ENCODE measurements at regions not wholly inside any gene's neighbourhood (a gene's known extent, or its start where the extent isn't known, plus 50 kb on each side); places are given as distances from the start of the nearest gene placed in this dataset.
"Not testable (repeated sequence)": the region's sequence is repeated elsewhere in the genome, so short reads cannot be mapped to it uniquely, and the experiment has no call there.

DNA sequence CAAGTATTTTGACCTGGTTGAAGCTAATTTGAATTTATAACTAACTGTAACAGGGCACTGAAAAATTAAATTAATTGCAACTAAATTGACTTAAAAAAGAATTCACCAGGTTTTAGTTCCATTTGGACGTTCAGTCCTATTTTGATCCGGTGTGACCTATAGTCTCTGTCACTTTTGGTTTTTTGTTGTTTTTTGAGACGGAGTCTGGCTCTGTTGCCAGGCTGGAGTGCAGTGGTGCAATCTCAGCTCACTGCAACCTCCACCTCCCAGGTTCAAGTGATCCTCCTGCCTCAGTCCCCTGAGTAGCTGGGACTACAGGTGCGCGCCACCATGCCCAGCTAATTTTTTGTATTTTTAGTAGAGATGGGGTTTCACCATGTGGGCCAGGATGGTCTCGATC lies 91.2 kb downstream of the GADD45G start:
- DNase-seq (ENCODE audit: low read depth) = not testable (repeated sequence)

DNA sequence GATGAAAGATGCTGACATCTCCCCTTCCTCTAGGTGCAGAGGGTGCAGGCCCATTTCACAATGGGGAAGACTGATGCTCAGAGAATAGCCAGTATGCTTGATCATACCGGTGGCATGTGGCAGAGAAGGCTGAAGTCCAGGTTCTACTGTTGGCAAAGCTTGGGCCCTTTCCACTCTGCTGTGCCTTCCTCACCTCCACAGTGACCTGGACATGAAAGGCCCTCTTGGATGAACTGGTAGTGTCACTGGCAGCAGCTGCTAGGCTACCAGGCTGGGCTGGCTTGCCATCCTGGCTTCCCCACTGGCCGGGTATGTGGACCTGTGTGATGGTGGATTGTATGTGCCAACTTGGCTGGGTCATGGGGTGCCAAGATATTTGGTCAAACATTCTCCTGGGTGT lies 92.0 kb downstream of the GADD45G start:
- DNase-seq (ENCODE audit: low read depth) = no peak

DNA sequence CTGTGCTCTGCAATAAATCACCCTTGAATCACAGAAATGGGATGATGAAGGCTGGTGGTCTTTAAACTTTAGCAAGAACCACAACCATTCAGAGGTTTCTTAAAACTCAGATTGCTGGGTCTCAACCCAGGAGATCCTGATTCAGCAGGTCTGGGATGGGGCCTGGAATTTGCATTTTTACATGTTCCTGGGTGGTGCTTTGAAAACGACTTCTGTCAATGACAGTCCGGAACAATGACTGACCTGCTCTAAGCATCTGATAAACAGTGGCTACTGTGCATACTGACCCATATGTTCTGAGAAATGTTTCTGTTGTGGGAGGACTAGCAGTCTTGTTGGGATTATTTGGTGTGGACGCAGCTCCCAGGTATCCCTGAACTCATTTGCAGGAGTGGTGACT lies 92.7 kb downstream of the GADD45G start:
- DNase-seq (ENCODE audit: low read depth) = no peak

DNA sequence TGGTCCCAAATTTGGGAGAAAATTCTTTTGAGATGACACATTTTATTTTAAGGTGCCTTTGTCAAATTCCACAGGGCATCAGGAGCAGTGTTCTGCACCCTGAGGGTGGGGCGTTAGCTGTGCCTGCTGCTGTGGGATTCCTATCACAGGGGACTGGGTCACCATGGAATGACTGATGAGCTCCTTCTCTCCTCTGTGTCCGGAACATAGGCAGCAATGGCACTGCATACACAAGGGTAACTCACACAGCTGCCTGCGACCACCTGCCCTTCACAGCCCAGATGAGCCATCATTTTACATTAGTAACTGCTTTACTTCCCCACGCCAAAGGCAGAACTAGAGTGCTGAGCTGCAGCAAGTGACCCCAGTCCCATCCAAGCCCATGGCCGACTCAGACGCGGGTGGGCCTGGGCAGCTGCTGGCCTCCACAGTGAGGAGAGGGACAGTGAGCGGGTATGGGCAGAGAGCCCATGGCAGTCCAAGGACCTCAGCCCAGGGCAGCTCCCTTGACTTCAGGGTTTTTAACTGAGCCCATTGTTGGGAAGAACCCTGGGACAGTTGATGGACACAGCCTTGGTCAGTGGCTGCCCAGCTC lies 93.7 kb downstream of the GADD45G start:
- DNase-seq (ENCODE audit: low read depth) = no peak

DNA sequence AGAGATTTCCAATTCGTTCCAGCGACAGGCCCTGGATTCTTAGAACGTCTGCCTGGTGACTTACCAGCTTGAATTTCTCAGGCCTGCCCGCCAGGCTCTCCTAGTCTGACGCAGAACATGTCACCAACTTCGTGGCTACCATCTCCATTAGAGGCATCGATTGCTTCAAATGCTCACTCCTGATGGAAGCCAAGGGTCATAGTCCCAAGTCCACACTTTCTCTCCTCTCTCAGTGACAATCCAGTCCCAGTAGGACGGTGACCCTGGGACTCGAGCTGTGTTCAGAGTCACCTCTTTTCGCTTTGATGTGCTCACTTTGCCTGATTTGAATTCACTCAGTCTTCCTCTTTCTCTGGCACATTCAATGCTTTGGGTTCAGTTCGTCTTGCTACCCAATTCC lies 94.8 kb downstream of the GADD45G start:
- DNase-seq (ENCODE audit: low read depth) = no peak

DNA sequence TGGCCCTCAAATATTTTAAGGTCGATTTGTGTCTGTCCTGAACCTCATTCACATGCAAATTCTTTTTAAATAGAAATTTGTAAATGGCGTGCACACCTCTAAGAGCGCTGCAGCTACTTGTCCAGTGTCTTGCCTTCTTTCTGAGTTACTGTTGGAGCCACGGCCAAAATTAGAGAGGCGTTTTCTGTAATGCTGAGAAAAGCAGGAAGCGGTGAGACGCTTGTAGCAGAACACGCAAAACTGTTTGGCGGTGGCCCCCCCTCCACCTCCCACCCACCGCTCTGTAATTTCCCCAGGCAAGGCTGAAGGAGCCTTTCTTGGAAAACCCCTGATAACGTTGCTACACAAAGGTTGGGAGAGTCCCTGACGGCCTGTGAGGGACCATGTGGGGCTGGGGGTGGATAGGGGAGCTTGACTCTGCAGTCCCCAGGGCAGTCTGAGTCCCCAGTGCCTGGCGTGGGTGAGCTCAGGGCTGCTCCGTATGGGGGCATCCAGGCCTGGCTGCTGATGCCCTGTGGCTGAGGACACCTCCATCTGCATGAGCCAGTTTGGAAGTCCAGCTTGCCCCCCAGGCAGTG lies 96.5 kb downstream of the GADD45G start:
- DNase-seq (ENCODE audit: low read depth) = peak; percentile 19

DNA sequence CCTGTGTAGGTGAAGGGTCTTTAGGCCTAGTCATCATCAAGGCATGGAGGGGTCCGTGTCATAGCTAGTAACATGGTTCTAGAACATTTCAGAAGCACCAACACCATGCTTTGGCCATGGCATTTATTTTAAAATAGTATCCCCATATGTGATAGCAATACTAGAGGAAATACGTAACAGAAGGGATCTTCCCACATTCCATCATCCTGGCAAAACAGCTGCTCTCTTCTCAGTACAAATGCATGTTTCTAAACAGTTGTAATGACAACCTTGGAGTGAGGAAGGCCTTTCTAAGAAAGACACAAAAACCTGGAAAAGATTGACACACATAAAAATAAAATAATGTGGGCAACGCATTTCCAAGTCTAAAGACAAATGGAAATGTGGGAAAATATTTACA lies 97.6 kb downstream of the GADD45G start:
- no peak for DNase-seq (ENCODE audit: low read depth)

DNA sequence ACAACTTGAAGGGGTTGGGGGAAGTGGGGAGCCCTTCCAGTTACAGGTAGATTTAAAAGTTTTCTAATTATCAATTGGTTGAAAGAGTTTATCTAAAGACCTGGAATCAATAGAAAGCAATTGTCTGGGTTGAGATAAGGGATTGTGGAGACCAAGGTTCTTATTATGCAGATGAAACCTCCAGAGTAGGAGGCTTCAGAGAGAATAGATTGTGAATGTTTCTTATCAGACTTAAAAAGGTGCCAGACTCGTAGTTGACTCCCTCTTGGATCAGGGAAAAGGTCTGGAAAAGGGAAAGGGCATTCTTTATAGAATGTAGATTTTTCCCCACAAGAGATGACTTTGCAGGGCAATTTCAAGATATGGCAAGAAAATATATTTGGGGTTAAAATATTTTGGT lies 100.8 kb downstream of the GADD45G start:
- DNase-seq (ENCODE audit: low read depth) = no peak

DNA sequence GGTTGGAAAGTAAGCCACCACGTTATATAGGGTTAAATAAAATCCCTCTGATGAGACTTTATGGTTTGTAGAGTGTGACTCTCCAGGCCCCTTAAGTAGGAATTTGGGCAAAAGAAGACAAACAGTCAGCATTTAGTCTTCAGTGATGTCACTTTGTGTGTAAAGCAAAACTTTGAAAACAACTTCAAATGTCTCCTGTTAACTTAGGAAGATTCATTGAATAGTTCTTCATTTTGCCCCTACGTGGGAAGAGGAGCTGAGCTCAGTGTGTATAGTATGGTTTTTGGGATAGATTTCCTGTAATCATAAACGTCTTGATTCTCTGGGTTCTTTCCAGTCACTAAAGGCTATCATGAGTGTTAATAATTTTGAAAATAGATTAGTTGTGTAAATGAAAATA lies 101.3 kb downstream of the GADD45G start:
- no peak for DNase-seq (ENCODE audit: low read depth)

DNA sequence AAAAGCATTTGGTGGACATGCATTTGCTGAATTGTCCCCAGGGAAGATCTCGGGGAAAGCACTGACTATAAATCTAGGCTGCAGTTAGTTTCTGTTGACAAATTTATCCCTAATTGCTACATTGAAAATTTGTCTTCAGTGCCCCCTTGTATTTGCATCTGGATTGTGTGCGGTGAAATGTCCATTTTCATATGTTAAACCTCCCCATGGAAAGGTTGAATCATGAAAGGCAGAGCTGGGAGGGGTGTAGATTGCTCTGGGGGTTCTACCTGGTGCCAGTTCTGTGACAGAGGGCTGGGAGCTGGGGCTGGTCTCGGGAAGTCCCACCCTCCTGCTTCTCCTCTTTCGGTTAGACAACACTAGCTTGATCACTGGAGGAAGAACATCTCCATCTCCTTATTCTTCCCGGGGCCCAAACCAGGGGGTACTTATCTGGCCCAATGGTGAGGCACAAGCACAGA lies 101.9 kb downstream of the GADD45G start:
- DNase-seq (ENCODE audit: low read depth) = no peak

DNA sequence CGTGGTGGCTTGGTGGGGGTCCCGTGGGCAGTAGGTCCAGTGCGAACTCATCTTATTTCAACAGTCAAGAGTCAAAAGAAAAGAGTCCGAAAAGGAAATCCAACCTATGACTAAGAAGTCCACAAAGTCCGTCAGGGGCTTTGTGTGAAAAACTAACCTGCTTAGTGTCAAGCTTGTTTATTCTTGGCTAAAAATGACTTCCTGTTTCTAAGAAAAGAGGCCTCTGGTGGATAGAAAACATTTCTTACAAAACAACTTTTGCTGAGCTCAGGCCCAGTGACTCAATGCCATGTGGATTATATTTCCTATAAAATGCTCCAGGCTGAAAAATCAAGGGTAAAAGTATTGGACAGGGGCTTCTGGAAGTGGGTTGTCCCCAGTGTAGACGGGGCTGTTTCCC lies 105.9 kb downstream of the GADD45G start:
- DNase-seq (ENCODE audit: low read depth) = no peak

DNA sequence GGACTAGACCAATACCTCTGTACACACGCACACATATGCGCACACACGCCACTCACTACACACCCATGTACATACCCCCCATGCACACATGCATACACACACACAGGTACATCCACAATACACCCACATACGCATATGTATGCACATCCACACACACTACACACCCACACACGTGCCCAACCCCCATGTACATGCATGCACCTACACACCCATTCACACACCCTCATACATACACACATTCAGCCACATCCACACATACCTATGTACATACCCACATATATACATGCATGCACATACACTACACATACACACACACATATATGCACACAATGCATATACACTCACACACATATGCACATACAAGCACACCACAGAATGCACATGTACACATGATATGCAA lies 107.1 kb downstream of the GADD45G start:
- DNase-seq (ENCODE audit: low read depth) = no peak

DNA sequence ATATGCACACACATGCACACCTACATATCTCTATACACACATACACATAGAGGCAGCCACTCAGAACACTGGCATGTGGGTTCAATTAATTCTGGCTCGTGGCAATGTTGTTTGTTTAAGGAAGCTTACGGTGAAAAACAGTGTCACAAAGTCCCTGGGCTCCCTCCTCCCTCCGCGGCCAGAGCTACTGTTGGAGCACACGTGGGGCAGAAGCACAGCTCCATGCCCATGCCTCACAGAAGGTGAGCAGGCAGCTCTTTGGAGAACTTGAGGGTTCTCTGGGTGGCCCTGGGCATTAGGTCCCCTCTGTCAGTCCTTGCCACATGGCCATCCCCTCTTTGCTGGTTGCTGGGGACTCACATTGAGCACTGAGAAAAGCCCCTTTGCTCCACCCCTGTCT lies 107.5 kb downstream of the GADD45G start:
- DNase-seq (ENCODE audit: low read depth) = no peak

DNA sequence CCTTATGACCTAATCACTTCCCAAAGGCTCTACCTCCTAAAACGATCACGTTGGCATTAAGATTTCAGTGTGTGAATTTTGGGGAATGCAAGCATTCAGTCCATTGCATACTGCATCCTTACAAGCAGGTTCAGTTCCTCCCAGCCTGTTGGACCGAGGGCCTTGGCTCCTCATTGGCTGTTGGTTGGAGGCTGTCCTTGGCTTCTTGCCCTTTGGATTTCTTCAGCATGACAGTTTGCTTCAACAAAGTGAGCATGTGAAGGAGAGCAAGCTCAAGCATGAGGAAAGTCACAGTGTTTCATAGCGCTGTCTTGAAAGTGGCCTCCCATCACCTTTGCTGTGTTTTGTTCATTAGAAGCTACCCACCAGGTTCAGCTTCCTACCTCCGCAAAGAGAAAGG lies 109.5 kb downstream of the GADD45G start:
- no peak for DNase-seq (ENCODE audit: low read depth)

DNA sequence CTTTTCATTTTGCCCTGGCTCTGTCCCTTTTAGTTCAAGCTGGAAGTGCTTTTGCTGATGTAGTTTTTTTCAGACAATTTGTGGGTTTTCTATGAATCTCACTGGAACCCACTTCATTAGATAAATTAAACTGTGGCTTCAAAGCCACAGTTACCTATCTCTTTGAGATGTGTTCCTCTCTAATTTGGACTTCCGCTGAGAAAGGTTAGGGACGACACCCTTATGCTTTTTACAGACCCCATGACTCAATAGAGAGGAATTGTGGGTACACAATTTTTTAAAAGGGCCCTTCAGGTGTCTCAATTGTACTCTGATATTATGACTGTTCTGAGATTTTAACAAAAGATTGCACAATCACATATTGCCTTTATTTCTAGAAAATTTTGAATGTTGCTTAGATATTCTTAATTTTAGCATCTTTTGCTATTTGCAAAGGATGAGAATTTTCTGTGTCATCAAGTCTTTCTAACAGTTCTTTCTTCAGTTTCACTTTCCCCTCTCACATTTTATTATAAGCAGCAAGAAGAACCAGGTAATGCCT lies 110.6 kb downstream of the GADD45G start:
- no peak for DNase-seq (ENCODE audit: low read depth)

DNA sequence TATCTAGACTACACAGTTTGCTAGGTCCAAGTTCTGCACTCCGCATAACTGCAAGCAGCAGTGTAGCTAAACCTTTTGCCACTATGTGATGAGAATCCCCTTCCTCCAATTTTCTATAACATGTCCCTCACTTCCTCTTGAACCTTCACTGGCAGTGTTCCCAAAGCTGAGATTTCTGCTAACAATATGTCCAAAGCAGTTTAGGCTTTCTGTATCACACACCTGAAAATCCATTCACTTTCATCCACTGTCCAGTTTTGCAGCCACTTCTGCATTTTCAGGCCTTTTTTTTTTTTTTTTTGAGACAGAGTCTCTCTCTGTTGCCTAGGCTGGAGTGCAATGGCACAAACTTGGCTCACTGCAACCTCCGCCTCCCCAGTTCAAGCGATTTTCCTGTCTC lies 111.1 kb downstream of the GADD45G start:
- DNase-seq (ENCODE audit: low read depth) = no peak

DNA sequence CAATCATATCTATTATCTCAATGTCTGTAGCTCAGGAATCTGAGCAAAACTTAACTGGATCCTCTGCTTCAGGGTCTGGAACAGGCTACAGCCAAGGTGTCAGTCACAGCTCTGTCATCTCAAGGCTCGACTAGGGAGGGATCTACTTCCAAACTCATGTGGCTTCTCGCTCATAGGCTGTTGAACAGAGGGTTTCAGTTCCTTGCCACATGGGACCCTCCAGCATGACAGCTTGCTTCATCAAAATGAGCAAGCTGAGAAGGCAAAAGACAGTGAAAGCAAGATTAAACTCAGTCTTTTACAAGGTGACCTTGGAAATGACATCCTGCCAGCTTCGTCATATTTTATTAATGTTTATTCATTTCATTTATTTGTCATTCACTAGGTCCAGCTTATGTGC lies 111.7 kb downstream of the GADD45G start:
- DNase-seq (ENCODE audit: low read depth) = no peak

DNA sequence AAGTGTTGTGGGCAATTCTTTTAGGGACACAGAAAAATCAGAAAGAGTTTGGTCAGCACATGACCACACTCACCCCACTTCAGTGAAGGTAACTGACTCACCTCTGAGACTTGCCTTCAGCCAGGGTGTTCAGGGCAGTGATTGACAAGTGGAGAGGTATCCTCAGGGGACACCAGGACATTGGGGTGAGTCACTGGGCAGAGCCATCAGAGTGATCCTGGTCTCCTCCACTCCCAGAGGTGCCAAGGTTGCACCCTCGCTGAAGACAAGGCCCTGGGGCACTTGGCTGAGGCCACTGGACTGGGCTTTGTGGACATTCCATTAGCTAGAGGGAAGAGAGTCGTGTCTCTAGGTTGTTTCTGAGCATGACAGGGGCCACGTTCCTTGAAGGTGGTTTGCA lies 113.4 kb downstream of the GADD45G start:
- no peak for DNase-seq (ENCODE audit: low read depth)

DNA sequence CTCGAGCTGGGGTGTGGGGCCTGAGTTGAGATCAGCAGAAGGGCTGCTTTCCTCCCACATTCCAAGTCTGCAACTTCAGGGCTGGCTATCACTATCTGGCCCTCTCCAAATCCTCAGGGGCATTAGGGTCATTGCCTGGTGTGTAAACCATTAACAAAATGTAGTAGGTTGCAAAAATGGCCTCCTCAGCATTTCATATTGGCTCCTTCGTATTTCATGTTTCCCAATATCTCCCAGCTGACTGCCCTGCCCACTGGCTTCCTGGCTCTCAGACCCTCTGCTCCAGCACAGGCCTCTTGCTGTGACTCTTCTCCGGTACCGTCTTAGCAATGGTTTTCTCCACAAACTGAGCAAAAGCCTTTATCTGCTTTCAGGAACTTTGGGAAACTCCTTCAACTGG lies 113.8 kb downstream of the GADD45G start:
- DNase-seq (ENCODE audit: low read depth) = no peak

DNA sequence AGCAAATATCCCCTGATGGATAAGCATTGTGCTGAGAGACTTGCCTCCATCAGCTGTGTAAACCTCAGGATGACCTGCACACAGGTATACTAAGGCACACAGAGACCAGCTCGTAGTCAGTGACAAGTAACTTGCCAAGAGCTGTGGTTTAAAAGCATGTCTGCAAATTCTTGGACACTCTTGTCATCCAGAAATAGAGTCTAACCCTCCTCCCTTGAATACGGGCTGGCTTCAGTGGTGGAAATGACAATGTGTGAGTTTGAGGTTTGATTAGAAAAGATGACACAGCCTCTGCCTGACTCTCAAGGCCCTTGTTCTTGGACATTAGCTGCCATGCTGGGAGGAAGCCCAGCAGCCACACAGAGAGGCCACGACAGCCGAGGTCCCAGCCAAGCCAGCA lies 114.4 kb downstream of the GADD45G start:
- DNase-seq (ENCODE audit: low read depth) = no peak

DNA sequence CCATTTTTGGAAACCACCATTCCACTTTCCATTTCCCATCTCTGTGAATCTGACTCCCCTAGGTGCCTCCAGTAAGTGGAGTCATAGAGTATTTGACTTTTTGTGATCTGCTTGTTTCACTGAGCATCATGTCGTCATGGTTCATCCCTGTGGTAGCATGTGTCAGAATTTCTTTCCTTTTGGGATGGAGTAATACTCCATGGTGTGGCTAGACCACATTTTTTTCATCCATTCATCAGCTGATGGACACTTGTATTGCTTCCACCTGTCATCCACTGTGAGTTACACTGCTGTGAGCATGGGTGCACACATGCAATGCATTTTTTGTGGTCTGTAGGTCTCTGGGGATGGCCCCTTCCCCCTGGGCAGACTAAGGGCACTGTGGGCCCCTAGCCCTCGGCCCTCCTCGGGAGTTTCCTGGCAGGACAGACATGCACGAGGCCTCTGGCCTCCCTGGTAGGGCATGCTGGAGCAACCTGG lies 115.9 kb downstream of the GADD45G start:
- no peak for DNase-seq (ENCODE audit: low read depth)

DNA sequence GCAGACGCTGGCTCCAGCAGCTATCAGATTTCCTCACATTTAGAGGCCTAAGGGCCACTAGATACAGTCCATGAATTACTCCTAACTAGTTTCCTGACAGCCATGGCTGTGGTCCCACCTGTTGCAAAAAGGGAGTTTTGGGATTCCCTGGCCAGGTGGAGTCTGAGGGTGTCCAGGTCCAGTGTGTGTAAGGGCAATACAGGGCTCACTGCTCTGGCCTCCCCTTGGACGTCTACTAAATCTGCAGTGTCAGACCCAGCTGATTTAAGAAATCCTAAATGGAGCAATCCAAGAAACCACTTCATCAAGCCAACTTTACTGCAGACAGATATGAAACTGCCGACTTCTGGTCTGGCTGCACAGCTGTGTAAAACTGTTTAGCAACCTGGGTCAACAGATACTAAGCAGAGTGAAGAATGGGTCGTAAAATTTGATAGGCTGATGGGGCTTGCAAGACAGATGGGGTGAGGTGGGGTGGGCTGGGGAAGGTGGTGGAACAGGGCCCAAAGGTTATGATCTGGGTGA lies 116.4 kb downstream of the GADD45G start:
- DNase-seq (ENCODE audit: low read depth) = no peak

DNA sequence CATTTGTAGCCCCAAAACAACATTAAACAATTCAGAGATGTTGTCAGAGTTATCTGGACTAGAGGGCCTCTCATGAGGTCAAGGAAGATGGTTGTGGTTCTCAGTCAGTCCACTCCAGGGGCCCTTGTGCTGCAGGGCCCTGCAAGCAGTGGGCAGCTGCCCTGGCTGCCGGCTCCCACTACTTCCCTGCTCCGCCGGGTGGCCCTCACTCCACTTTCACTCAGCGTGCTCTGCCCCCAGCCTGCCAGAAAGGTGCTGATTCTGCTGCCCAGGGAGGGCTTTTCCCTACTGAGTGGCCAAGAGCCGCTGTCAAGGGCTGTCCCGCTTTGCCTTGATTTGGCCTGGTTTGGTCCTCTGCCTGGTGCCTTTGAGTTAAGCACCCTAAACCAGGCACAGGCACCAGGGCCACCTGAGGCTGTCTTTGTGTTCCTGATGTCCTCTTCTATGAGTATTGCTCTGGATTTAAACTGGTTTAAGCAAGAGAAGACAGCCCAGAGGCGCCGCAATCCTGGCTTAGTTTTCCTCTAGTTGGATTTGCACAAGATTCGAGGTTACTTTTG lies 117.2 kb downstream of the GADD45G start:
- no peak for DNase-seq (ENCODE audit: low read depth)

Data from stimulated activated CD8-positive, alpha-beta memory T cell treated with anti-CD3 and anti-CD28 coated beads, Interleukin-15, amount 100 ng/mL, for 1 hour (primary cell).